HG03175 (cell line): ENCODE measurements at regions not wholly inside any gene's neighbourhood (a gene's known extent, or its start where the extent isn't known, plus 50 kb on each side); places are given as distances from the start of the nearest gene placed in this dataset.

Experiments used
- ATAC-seq: cut with Tn5 transposase; IDR thresholded peaks from one replicate; pipeline ENCODE4 v1.9.1; 2021; ENCODE audit warnings: mild to moderate bottlenecking, moderate library complexity; ENCODE audit not compliant: unreplicated experiment

- ATAC-seq = no peak
Measured at GRCh38 chr18:41703744-41704530, 251.1 kb upstream of the PIK3C3 start.

- ATAC-seq = no peak
Measured at GRCh38 chr18:41700416-41700815, 254.6 kb upstream of the PIK3C3 start.

GRCh38 chr18:41695441-41695840, 259.6 kb upstream of the PIK3C3 start:
- ATAC-seq = no peak

GRCh38 chr18:41693008-41693407, 262.0 kb upstream of the PIK3C3 start:
- no peak for ATAC-seq

GRCh38 chr18:41690332-41691127, 264.5 kb upstream of the PIK3C3 start:
- no peak for ATAC-seq

- ATAC-seq = no peak
Measured at GRCh38 chr18:41687138-41687537, 267.9 kb upstream of the PIK3C3 start.

- ATAC-seq = no peak
Measured at GRCh38 chr18:41681138-41681880, 273.7 kb upstream of the PIK3C3 start.

- no peak for ATAC-seq
Measured at GRCh38 chr18:41674506-41674905, 280.5 kb upstream of the PIK3C3 start.

GRCh38 chr18:41666231-41666630, 288.8 kb upstream of the PIK3C3 start:
- no peak for ATAC-seq

GRCh38 chr18:41665210-41665609, 289.8 kb upstream of the PIK3C3 start:
- no peak for ATAC-seq

GRCh38 chr18:41660654-41661053, 294.4 kb upstream of the PIK3C3 start:
- no peak for ATAC-seq

GRCh38 chr18:41659438-41660130, 295.4 kb upstream of the PIK3C3 start:
- no peak for ATAC-seq

- no peak for ATAC-seq
Measured at GRCh38 chr18:41657189-41657588, 297.8 kb upstream of the PIK3C3 start.

GRCh38 chr18:41655074-41655473, 300.0 kb upstream of the PIK3C3 start:
- ATAC-seq = no peak

- no peak for ATAC-seq
Measured at GRCh38 chr18:41647914-41648313, 307.1 kb upstream of the PIK3C3 start.

- no peak for ATAC-seq
Measured at GRCh38 chr18:41646915-41647620, 308.0 kb upstream of the PIK3C3 start.

GRCh38 chr18:41645589-41646360, 309.3 kb upstream of the PIK3C3 start:
- no peak for ATAC-seq

GRCh38 chr18:41644466-41644865, 310.6 kb upstream of the PIK3C3 start:
- ATAC-seq = no peak

GRCh38 chr18:41643427-41643826, 311.6 kb upstream of the PIK3C3 start:
- ATAC-seq = no peak

- ATAC-seq = no peak
Measured at GRCh38 chr18:41642756-41643155, 312.3 kb upstream of the PIK3C3 start.
